Ascending aorta (tissue), 2 donors: ENCODE measurements at regions not wholly inside any gene's neighbourhood (a gene's known extent, or its start where the extent isn't known, plus 50 kb on each side); places are given as distances from the start of the nearest gene placed in this dataset.

Experiments used
- DNase-seq, 2 donors: peaks; one replicate each; pipeline ENCODE4 v3.0.0-alpha.2; 2019; ENCODE audit warnings: low spot score in 2 of 2
- H3K27ac ChIP-seq, 2 donors: fragments of 200-600 bp; sonication (generic); one replicate each; pipeline ENCODE4 v1.5.1; 2016 to 2017; ENCODE audit warnings: mild to moderate bottlenecking in 1 of 2
- H3K27me3 ChIP-seq: fragments of 200-600 bp; sonication (generic); one replicate; pipeline ENCODE4 v1.5.1; 2017
- H3K36me3 ChIP-seq, 2 donors: fragments of 200-600 bp; sonication (generic); one replicate each; pipeline ENCODE4 v1.5.1; 2016
- H3K4me1 ChIP-seq, 2 donors: fragments of 200-600 bp; sonication (generic); one replicate each; pipeline ENCODE4 v1.5.1; 2016 to 2017; ENCODE audit warnings: mild to moderate bottlenecking in 1 of 2
- H3K4me3 ChIP-seq, 2 donors: fragments of 200-600 bp; sonication (generic); one replicate each; pipeline ENCODE4 v1.5.1; 2016 to 2017; ENCODE audit warnings: mild to moderate bottlenecking in 1 of 2
- H3K9me3 ChIP-seq, 2 donors: fragments of 200-600 bp; sonication (generic); one replicate each; pipeline ENCODE4 v1.5.1; 2016
- intact Hi-C: fragments of 100-400 bp; cut with DNase I; formaldehyde crosslinking; loops from one replicate; pipeline ENCODE4 v1.15.1; 2023
- TF ChIP-seq, protein P1 (sequence below), 3 experiments: fragments of 200-600 bp in 2 of 3; fragments of 450-650 bp in 1 of 3; sonication (generic) in 2 of 3; IDR thresholded peaks; one replicate each; pipeline ENCODE4 v1.5.1; 2016 to 2019; ENCODE audit warnings: antibody characterized with exemption in 3 of 3, mild to moderate bottlenecking in 1 of 3, moderate library complexity in 1 of 3

DNA sequence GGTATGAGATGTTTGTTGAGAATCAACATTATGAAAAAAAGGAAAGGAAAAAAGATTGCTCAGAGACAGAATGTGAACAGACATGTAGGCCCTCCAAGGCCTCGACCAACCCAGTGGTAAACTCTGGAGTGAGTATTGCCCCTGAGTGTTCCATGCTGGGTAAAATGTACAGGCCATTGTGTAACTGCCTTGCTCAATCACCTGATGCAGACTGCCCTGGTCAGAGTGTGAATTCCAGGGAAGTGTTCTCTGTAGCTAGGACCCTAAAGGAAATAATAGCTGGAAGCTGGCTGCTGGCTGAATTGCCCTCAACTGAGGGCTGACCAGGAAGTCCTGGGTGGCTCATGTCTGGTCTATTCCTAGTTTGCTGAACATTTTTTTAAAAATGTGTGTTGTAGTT, 1081.4 kb upstream of the LRFN5 start:
- no peaks in the 10 kb centered on the region for H3K4me1 ChIP-seq

DNA sequence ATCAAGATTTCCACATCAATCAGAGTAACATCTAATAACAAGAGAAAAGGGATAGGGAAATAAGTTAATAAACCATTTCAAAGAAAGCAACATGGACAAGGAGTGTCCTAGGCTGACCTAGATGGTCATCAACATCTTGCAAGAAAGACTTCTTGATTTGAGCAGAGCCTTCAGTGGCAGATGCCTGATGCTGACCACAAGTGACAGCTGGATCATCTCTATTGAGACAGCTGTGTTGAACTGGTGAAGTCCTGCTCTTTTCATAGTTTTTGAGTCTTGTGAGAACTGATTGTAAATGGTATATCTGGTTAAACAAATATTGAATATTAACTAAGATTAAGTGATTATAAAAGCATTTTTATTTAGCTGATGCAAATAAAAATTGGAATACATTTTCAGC, 1083.6 kb upstream of the LRFN5 start:
- intact Hi-C loops = no loop called here
- TF ChIP-seq, protein P1, sequence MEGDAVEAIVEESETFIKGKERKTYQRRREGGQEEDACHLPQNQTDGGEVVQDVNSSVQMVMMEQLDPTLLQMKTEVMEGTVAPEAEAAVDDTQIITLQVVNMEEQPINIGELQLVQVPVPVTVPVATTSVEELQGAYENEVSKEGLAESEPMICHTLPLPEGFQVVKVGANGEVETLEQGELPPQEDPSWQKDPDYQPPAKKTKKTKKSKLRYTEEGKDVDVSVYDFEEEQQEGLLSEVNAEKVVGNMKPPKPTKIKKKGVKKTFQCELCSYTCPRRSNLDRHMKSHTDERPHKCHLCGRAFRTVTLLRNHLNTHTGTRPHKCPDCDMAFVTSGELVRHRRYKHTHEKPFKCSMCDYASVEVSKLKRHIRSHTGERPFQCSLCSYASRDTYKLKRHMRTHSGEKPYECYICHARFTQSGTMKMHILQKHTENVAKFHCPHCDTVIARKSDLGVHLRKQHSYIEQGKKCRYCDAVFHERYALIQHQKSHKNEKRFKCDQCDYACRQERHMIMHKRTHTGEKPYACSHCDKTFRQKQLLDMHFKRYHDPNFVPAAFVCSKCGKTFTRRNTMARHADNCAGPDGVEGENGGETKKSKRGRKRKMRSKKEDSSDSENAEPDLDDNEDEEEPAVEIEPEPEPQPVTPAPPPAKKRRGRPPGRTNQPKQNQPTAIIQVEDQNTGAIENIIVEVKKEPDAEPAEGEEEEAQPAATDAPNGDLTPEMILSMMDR (IDR thresholded peaks at IDR 0.05) = no peak
- Histone ChIP-seq H3K9me3 (no peaks in the 10 kb centered on the region), H3K27ac (no peak overlapping the region), H3K4me1 (no peaks in the 10 kb centered on the region), H3K4me3 (no peak overlapping the region), H3K27me3 (no peaks in the 10 kb centered on the region), H3K36me3 (no peaks in the 10 kb centered on the region)
- no peak for DNase-seq

More for the DNA sequence above, 1081.4 kb upstream of the LRFN5 start:
- Histone ChIP-seq H3K27ac (no peak overlapping the region), H3K4me3 (no peak overlapping the region), H3K27me3 (no peaks in the 10 kb centered on the region), H3K36me3 (no peaks in the 10 kb centered on the region), H3K9me3 (no peaks in the 10 kb centered on the region)
- TF ChIP-seq, protein P1 (IDR thresholded peaks at IDR 0.05) = no peak
- intact Hi-C loops = no loop called here
- no peak for DNase-seq

DNA sequence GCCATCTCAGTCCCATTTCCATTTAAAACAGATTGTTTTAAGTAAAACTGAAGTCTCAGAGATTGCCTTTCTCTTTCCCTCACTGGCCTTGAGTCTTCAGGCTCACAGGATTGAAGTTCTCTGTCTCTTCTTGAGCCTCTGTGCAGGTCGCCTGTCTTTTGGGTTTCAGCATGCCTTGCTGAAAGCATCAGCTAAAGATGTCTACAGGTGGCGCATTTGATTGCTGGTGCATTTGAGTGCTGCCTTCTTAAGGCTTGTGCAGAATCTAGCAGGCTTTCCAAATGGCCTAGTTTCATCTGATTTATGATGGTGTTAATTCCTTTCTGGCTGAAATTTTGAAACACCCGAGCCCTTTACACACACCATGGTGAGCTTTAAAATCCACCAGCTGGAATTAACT, 1062.2 kb upstream of the FBXO33 start:
- DNase-seq = no peak
- TF ChIP-seq, protein P1 (IDR thresholded peaks at IDR 0.05) = no peak
- H3K9me3 ChIP-seq = no peaks in the 10 kb centered on the region
- no peak overlapping the region for H3K4me3 ChIP-seq
- no peaks in the 10 kb centered on the region for H3K27me3 ChIP-seq
- H3K4me1 ChIP-seq = no peaks in the 10 kb centered on the region
- intact Hi-C loops = no loop called here
- H3K27ac ChIP-seq = no peak overlapping the region
- H3K36me3 ChIP-seq = no peaks in the 10 kb centered on the region

DNA sequence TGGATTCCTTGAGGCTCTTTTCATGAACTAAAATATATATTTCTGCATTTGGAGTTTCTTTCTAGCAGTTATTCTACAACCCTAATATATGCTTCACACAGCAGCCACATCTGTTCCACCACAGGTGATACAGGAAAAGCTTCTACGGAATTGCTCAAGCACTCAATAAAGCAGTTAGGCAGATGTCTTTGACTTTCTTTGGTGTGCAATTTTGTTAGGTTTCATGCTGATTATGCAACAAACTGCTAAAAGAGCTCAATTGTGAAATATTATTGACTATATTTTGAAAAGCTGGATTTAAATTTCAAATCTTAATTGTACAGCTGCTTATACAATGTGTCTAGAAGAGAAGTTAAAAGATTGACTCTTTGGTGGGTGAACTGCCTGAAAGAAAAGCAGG, 1055.6 kb upstream of the FBXO33 start:
- TF ChIP-seq, protein P1 (IDR thresholded peaks at IDR 0.05) = no peak
- H3K27me3 ChIP-seq = no peaks in the 10 kb centered on the region
- H3K4me1 ChIP-seq = no peaks in the 10 kb centered on the region
- H3K36me3 ChIP-seq = no peaks in the 10 kb centered on the region
- intact Hi-C loops = no loop called here
- H3K9me3 ChIP-seq = no peaks in the 10 kb centered on the region
- no peak overlapping the region for H3K27ac ChIP-seq
- DNase-seq = no peak
- no peak overlapping the region for H3K4me3 ChIP-seq

DNA sequence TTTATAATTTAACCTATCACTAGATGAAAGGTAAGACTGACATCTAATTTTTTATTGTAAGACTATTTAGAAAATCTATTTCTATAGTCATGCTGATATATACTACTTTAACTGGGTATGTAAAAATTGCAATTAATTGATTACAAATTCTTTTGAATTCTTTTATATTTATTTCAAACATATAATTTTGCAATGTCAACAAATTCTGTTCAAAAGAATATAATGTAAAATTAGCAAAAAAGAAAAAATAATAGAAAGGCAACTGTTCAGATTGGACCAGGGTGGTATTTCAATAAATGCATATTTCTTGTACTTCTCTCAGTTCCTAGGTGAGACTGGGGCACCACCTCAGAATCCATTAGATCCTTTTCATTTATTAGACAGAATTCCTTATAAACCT, 1053.5 kb upstream of the FBXO33 start:
- intact Hi-C loops = no loop called here
- H3K9me3 ChIP-seq = no peaks in the 10 kb centered on the region
- H3K27ac ChIP-seq = no peak overlapping the region
- H3K4me1 ChIP-seq = no peaks in the 10 kb centered on the region
- TF ChIP-seq, protein P1 (IDR thresholded peaks at IDR 0.05) = no peak
- no peaks in the 10 kb centered on the region for H3K27me3 ChIP-seq
- no peaks in the 10 kb centered on the region for H3K36me3 ChIP-seq
- H3K4me3 ChIP-seq = no peak overlapping the region
- no peak for DNase-seq

DNA sequence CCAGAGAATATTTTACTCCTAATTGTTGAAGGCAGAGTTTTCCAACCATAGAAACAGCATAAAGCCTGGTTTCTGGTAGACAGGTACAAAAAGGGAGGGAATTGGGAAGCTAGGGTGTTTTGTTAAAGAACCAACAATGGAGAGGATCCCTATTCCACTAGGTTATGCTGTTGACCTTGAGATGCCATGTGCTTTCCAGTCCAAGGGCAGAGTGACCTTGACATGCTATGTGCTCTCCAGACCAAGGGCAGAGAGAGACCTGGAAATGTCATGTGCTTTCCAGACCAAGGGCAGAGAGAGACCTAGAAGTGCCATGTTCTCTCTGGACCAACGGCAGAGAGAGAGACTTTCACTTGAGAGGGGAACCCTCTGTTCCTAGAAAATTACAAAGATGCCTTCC, 1043.8 kb upstream of the FBXO33 start:
- no peaks in the 10 kb centered on the region for H3K4me1 ChIP-seq
- TF ChIP-seq, protein P1 (IDR thresholded peaks at IDR 0.05) = no peak
- no peak overlapping the region for H3K4me3 ChIP-seq

More for the DNA sequence above, 1043.8 kb upstream of the FBXO33 start:
- Histone ChIP-seq H3K9me3 (peaks cover 0 to 8% of the 10 kb centered on the region in 2 donors), H3K27ac (no peak overlapping the region), H3K27me3 (no peaks in the 10 kb centered on the region), H3K36me3 (no peaks in the 10 kb centered on the region)
- DNase-seq = no peak
- intact Hi-C loops = no loop called here
